Fibroblast of peridontal ligament (primary cell): ENCODE measurements at regions not wholly inside any gene's neighbourhood (a gene's known extent, or its start where the extent isn't known, plus 50 kb on each side); places are given as distances from the start of the nearest gene placed in this dataset.

Source experiments
- DNase-seq: peaks from one replicate; pipeline ENCODE4 v3.0.0-alpha.2; 2010; ENCODE audit errors: extremely low read depth

GRCh38 chr7:52980129-52980528 is 55.3 kb upstream of the POM121L12 start:
- DNase-seq, result no peak

- no peak for DNase-seq
Measured at GRCh38 chr7:52973126-52973525, 62.3 kb upstream of the POM121L12 start.

DNA sequence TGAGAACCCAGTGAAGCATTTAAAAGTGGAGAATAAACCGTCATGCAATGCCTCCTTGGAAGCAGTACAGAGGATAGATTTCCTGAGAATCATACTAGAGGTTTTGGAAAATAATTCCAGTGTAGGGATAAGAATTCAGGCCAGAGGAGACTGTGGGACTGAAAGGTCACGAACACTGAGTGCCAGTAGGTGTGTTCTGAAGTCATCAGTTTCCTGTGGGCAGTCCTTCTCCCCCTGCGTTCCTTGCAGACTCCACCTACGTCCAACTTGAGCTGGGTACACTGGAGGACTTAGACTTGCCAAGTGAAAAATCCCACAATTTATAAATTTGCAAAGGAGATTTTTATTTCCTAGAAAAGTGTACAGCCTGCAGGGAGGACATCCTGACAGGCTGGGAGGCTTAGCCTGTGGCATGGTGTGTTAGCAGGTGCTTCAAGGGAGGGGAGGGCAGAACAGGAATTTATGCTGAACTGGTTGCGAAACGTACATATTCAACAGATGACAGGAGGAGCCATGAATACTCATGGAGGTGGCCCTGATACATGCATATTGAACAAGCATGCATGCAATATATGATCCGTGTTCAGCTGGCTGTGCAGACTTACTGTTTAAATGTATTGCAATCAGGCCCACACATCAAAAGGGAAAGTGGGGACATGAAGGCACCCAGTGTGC is 72.9 kb upstream of the POM121L12 start:
- no peak for DNase-seq

- no peak for DNase-seq
Measured at GRCh38 chr7:52961084-52961483, 74.3 kb upstream of the POM121L12 start.

GRCh38 chr7:52959878-52960660 is 75.4 kb upstream of the POM121L12 start:
- DNase-seq, result no peak

GRCh38 chr7:52959336-52959735 is 76.1 kb upstream of the POM121L12 start:
- no peak for DNase-seq

- no peak for DNase-seq
Measured at GRCh38 chr7:52958621-52959140, 76.8 kb upstream of the POM121L12 start.

- no peak for DNase-seq
Measured at GRCh38 chr7:52956379-52956915, 79.0 kb upstream of the POM121L12 start.

GRCh38 chr7:52955522-52955921 is 79.9 kb upstream of the POM121L12 start:
- no peak for DNase-seq

- DNase-seq, result no peak
Measured at GRCh38 chr7:52944921-52945320, 90.5 kb upstream of the POM121L12 start.

GRCh38 chr7:52940481-52940880 is 95.0 kb upstream of the POM121L12 start:
- no peak for DNase-seq

DNA sequence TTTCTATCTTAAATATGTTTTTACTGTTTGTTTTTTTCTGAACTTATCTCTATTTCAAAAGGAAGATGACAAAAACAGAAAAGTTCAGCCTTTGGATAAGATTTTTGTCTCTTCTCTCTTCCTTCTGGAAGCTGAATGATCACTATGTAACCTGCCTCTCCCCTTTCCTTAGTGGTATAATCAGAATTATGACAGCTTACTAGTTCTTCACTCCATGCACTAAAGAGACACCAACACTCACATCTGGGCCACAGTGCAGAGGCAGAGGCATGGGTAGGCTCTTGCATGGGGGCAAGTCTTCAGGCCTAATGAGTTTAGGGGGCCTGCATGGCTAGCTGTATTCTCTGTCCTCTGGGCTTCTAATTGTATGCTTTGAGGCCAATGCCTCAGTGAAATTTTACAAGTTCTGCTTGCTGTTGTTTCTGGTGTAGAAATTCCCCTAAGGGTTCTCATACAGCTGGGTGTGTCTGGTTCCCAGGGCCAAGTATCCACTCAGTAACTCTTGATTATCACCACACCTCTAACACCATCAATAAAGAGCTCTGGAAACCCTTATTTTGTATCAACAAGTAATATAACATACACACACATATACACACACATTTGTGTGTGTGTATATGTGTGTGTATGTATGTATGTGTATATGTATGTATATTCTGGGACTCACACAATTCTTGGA is 96.8 kb upstream of the POM121L12 start:
- no peak for DNase-seq

- no peak for DNase-seq
Measured at GRCh38 chr7:52936750-52937149, 98.7 kb upstream of the POM121L12 start.

GRCh38 chr7:52928591-52928990 is 106.8 kb upstream of the POM121L12 start:
- DNase-seq, result no peak

DNA sequence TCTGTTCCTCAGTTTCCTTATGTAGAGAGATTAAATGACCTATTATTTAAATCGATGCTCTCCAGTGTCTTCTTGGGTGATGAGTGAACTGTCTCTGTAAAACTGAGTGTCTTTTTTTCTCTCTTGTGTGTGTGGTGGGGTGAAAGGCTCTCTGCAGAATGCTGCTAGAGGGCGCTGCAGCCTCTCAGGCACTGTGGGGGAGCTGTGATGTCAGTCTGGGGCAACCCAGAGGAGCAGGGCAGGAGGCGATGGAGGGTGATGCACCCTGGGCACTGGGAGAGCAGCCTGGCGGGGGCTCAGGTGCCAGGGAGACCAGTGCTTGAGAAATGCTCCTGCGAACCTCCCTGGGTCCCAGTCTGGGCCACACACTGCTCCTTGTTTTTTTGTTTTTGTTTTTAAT is 110.1 kb upstream of the POM121L12 start:
- no peak for DNase-seq

DNA sequence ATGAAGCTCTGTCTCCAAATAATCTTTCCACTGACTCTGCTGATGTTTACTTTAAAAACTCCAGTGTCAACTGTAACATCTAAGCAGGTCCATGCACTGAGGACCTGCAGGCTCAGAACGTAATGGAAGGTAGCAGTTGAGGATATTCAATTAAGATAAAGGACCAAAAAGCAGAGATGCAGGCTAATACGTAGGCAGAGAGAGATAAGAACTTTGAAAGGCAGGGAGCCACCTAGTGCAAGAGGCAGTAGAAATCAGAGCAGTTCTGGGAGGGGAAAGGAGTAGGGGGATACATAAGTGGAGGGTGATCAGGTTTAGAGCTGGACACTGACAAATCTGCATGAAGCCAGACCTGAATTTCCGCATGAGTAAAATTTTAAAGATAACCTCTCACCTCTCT is 114.5 kb upstream of the POM121L12 start:
- no peak for DNase-seq

GRCh38 chr7:52917982-52918578 is 117.4 kb upstream of the POM121L12 start:
- no peak for DNase-seq

GRCh38 chr7:52911795-52912194 is 123.6 kb upstream of the POM121L12 start:
- no peak for DNase-seq

DNA sequence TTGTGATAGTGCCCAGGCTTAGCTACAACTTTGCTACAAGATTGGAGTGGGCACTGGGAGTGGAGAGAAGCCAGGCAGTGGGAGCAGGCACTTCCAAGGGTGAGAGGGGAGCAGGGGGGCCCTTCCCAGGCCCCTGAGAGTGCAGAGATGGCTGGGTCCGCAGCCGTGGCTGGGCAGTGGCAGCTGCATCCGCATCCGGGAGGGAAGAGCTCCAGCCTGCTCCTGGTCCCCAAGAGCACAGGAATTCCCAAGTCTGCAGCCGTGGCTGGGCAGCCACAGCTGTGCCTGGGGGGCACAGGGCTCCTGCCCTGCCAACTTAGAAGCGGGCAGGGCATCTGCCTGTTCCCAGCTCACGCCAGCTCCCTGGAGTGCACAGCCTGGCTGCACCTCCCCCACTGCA is 124.1 kb upstream of the POM121L12 start:
- no peak for DNase-seq

GRCh38 chr7:52909935-52910334 is 125.5 kb upstream of the POM121L12 start:
- DNase-seq, result no peak

DNA sequence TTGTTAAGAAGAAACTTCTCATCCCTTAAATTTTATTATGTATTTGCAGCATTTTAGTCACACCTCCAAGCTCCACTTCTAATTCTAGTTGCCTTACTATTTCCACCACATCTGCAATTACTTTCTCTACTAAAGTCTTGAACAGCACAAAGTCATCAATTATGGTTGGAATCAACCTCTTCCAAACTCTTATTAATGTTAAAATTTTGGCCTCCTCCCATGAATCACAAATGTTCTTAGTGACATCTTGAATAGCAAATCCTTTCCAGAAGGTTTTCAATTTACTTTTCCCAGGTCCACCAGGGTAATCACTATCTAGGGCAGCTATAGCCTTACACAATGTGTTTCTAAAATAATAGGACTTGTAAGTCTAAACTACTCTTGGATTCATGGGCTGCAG is 126.3 kb upstream of the POM121L12 start:
- DNase-seq, result no peak

DNA sequence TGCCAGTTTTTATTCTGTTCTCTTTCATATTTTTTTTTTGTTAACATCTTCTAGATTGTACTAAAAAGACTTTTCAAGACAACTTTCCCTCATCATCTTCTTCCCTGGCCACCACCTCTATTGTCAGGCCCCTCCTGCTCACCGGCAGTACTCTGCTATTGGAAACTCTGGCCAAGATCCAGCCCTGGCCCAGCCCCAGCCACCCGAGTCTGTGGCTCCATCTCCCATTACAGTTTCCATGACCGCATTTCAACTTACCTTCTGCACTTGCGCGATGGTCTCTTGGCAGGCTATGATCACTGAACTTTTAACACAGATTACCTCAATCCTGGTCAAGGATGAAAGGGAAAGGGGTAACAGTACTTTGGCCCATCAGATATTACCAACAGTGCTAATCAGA is 137.7 kb upstream of the POM121L12 start:
- DNase-seq, result no peak
